A673 (cell line): ENCODE measurements at regions not wholly inside any gene's neighbourhood (a gene's known extent, or its start where the extent isn't known, plus 50 kb on each side); places are given as distances from the start of the nearest gene placed in this dataset.
"Not testable (repeated sequence)": the region's sequence is repeated elsewhere in the genome, so short reads cannot be mapped to it uniquely, and the experiment has no call there.

ENCODE experiments used
- BruUV-seq: library from RNA; stranded (reverse); fragments of 400-500 nt; replicated peaks from 2 replicates; lab custom pipeline; 2021; lab: Mats Ljungman, UMichigan
- CTCF ChIA-PET: fragments of 300-600 bp; sonication (Branson Sonifier 250); formaldehyde crosslinking; loops from one replicate; lab custom pipeline; 2022; ENCODE audit warnings: antibody characterized with exemption; lab: Charles Lee
- POLR2A ChIA-PET: fragments of 300-600 bp; sonication (Branson Sonifier 250); formaldehyde crosslinking; loops from one replicate; lab custom pipeline; 2022; ENCODE audit warnings: antibody characterized with exemption; ENCODE audit not compliant: low non-redundant PET; lab: Charles Lee
- DNase-seq: peaks from one replicate; pipeline ENCODE4 v3.0.0-alpha.2; 2015; ENCODE audit warnings: low spot score
- H3K27ac ChIP-seq: fragments of 200-600 bp; sonication (generic); 2 replicates; pipeline ENCODE4 v1.5.1; 2016; ENCODE audit warnings: mixed run types, low read depth, mild to moderate bottlenecking, mixed read lengths, antibody characterized with exemption, low read length; ENCODE audit not compliant: poor library complexity, severe bottlenecking
- H3K27me3 ChIP-seq: fragments of 200-600 bp; sonication (generic); replicated peaks from 2 replicates; pipeline ENCODE4 v1.6.1; 2017; ENCODE audit warnings: mixed run types, low read depth, mild to moderate bottlenecking, mixed read lengths, antibody characterized with exemption, low read length; ENCODE audit not compliant: insufficient read depth, poor library complexity
- H3K36me3 ChIP-seq: fragments of 200-600 bp; sonication (generic); 2 replicates; pipeline ENCODE4 v1.6.1; 2016; ENCODE audit warnings: mixed run types, mild to moderate bottlenecking, mixed read lengths, antibody characterized with exemption, low read length; ENCODE audit not compliant: insufficient read depth, poor library complexity, severe bottlenecking
- H3K4me1 ChIP-seq: fragments of 200-600 bp; sonication (generic); 2 replicates; pipeline ENCODE4 v1.6.1; 2017; ENCODE audit warnings: mixed run types, mild to moderate bottlenecking, mixed read lengths, antibody characterized with exemption, low read length; ENCODE audit not compliant: insufficient read depth, poor library complexity, severe bottlenecking
- H3K4me3 ChIP-seq: fragments of 200-600 bp; sonication (generic); 2 replicates; pipeline ENCODE4 v1.5.1; 2016; ENCODE audit warnings: low read depth, mixed run types, mild to moderate bottlenecking, mixed read lengths, low read length; ENCODE audit not compliant: poor library complexity, severe bottlenecking
- H3K9me3 ChIP-seq: fragments of 200-600 bp; sonication (generic); 2 replicates; pipeline ENCODE4 v1.6.1; 2016; ENCODE audit warnings: mixed run types, low read depth, mild to moderate bottlenecking, mixed read lengths, antibody characterized with exemption, low read length; ENCODE audit not compliant: poor library complexity, severe bottlenecking
- EZH2 ChIP-seq: fragments of 200-600 bp; sonication (generic); IDR thresholded peaks from 2 replicates; pipeline ENCODE4 v1.6.1; 2017; ENCODE audit warnings: borderline replicate concordance, low read depth, mild to moderate bottlenecking, mixed read lengths, antibody characterized with exemption, low read length; ENCODE audit not compliant: poor library complexity, severe bottlenecking
- intact Hi-C: fragments of 100-400 bp; cut with micrococcal nuclease; formaldehyde crosslinking; loops from one replicate; pipeline ENCODE4 v1.10.0; 2022; ENCODE audit not compliant: unreplicated experiment
- TF ChIP-seq, protein P1 (sequence below): fragments of 300-800, 200-600 bp; sonication (generic); conservative IDR thresholded peaks from 2 replicates; pipeline ENCODE4 v1.5.1; 2017; ENCODE audit warnings: low read depth, mild to moderate bottlenecking, antibody characterized with exemption, low read length, moderate library complexity, mixed read lengths

DNA sequence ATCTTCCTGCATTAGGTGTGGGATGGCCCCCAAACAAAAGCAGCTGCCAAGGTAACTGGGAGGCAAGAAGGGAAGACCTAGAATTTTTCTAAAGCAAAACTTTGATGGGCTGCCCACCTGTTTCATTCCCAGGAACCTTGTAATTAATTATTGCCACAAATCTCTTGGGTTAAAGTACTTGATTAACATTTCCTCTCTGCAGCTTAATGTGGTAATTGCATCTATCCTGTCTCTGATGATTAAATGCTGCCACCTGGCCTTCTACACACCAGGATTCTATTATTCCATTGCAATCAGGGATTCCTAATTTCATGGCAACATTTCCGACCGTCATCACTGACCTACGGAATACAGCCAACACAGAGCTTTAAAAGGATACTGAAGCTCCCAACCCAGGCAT lies 68.3 kb upstream of the RC3H1 start:
- POLR2A ChIA-PET: no interaction called here
- no peak overlapping the region for H3K4me3 ChIP-seq
- H3K4me1 ChIP-seq: no peaks in the 10 kb centered on the region
- H3K27me3 ChIP-seq: no peaks in the 10 kb centered on the region
- H3K9me3 ChIP-seq: no peaks in the 10 kb centered on the region
- no peak for DNase-seq
- TF ChIP-seq EZH2: no peak
- TF ChIP-seq, protein P1, sequence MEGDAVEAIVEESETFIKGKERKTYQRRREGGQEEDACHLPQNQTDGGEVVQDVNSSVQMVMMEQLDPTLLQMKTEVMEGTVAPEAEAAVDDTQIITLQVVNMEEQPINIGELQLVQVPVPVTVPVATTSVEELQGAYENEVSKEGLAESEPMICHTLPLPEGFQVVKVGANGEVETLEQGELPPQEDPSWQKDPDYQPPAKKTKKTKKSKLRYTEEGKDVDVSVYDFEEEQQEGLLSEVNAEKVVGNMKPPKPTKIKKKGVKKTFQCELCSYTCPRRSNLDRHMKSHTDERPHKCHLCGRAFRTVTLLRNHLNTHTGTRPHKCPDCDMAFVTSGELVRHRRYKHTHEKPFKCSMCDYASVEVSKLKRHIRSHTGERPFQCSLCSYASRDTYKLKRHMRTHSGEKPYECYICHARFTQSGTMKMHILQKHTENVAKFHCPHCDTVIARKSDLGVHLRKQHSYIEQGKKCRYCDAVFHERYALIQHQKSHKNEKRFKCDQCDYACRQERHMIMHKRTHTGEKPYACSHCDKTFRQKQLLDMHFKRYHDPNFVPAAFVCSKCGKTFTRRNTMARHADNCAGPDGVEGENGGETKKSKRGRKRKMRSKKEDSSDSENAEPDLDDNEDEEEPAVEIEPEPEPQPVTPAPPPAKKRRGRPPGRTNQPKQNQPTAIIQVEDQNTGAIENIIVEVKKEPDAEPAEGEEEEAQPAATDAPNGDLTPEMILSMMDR: no peak
- no peaks in the 10 kb centered on the region for H3K36me3 ChIP-seq
- no TSS peak for BruUV-seq
- intact Hi-C loops: loop anchor here (10.0 kb wide), 1 partner anchor 654 kb away; no protein-coding TSS in a partner anchor
- H3K27ac ChIP-seq: no peak overlapping the region
- CTCF ChIA-PET: no interaction called here

DNA sequence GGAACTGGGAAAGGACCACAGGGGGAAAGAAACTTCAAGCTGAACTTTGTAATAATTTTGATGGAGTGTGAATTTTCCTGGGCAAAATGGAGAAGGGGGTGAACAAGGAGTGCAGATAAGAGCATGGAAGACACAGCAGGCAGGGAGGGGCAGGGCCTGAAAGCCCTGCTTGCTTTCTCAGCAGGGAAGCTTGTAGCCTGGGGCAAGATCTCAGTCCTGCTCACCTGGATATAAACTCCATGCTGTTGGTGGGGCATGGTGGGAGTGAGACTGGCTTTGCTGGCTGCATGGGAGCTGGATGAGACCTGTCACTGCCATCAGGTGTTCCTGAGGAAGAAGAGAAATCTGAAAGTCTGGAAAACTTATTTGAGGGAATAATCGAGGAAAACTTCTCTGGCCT lies 58.7 kb upstream of the RC3H1 start:
- no peaks in the 10 kb centered on the region for H3K27me3 ChIP-seq
- H3K27ac ChIP-seq: no peak overlapping the region
- ChIA-PET CTCF (no interaction called here), POLR2A (no interaction called here)
- H3K4me1 ChIP-seq: no peaks in the 10 kb centered on the region
- no peaks in the 10 kb centered on the region for H3K36me3 ChIP-seq
- no peaks in the 10 kb centered on the region for H3K9me3 ChIP-seq
- no TSS peak for BruUV-seq
- intact Hi-C loops: no loop called here
- TF ChIP-seq, protein P1: no peak
- no peak for TF ChIP-seq EZH2
- DNase-seq: no peak
- H3K4me3 ChIP-seq: no peak overlapping the region

DNA sequence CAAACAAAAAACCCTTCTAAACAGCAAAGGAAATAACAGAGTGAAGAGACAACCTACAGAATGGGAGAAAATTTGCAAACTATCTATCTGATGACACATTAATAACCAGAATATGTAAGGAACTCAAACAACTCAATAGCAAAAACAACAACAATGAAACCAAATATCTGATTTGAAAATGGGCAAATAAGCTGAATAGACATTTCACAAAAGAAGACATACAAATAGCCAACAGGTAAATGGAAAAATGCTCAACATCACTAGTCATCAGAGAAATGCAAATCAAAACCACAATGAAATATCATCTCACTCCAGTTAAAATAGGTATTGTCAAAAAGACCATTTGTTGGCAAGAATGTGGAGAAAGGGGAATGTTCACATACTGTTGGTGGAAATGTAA lies 57.6 kb upstream of the RC3H1 start:
- TF ChIP-seq, protein P1: no peak
- TF ChIP-seq EZH2: no peak
- DNase-seq: no peak
- intact Hi-C loops: loop anchor here (10.0 kb wide), 1 partner anchor 135 kb away; no protein-coding TSS in a partner anchor
- Histone ChIP-seq H3K4me3 (no peak overlapping the region), H3K4me1 (no peaks in the 10 kb centered on the region), H3K27ac (no peak overlapping the region), H3K9me3 (no peaks in the 10 kb centered on the region), H3K36me3 (no peaks in the 10 kb centered on the region), H3K27me3 (no peaks in the 10 kb centered on the region)
- BruUV-seq: no TSS peak
- ChIA-PET CTCF (no interaction called here), POLR2A (no interaction called here)

DNA sequence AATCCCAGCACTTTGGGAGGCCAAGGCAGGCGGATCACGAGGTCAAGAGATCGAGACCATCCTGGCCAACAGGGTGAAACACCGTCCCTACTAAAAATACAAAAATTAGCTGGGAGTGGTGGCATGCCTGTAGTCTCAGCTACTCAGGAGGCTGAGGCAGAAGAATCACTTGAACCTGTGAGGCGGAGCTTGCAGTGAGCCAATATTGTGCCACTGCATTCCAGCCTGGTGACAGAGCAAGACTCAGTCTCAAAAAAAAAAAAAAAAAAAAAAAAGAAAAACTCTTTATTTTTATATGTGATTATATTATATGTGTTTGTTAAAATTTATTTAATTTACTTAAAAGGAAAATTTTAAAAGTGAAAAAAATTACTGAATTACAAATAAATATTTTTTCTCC lies 56.8 kb upstream of the RC3H1 start:
- H3K36me3 ChIP-seq, POLR2A ChIA-PET: not testable (repeated sequence)
- intact Hi-C loops: loop anchor here (10.0 kb wide), 1 partner anchor 136 kb away; no protein-coding TSS in a partner anchor

More for the DNA sequence above, 56.8 kb upstream of the RC3H1 start:
- DNase-seq, H3K4me3 ChIP-seq, CTCF ChIA-PET, H3K9me3 ChIP-seq, H3K27me3 ChIP-seq, H3K4me1 ChIP-seq, BruUV-seq, H3K27ac ChIP-seq: not testable (repeated sequence)
